Neural progenitor cell (in vitro differentiated cells): ENCODE measurements at regions not wholly inside any gene's neighbourhood (a gene's known extent, or its start where the extent isn't known, plus 50 kb on each side); places are given as distances from the start of the nearest gene placed in this dataset.
"Not testable (repeated sequence)": the region's sequence is repeated elsewhere in the genome, so short reads cannot be mapped to it uniquely, and the experiment has no call there.

ENCODE experiments used
- DNase-seq: peaks from one replicate; pipeline ENCODE4 v3.0.0-alpha.2; 2016; ENCODE audit warnings: low spot score
- H2AFZ ChIP-seq: fragments of 200-600 bp; sonication (generic); replicated peaks from 2 replicates; pipeline ENCODE4 v1.6.1; 2016; ENCODE audit warnings: antibody characterized with exemption
- H3F3A ChIP-seq: fragments of 200-600 bp; sonication (generic); 2 replicates; pipeline ENCODE4 v1.6.1; 2016; ENCODE audit warnings: antibody characterized with exemption, low read depth
- H3K27ac ChIP-seq: fragments of 200-600 bp; sonication (generic); 2 replicates; pipeline ENCODE4 v1.5.1; 2016; ENCODE audit warnings: mild to moderate bottlenecking
- H3K27me3 ChIP-seq: fragments of 200-600 bp; sonication (generic); 2 replicates; pipeline ENCODE4 v1.6.1; 2016; ENCODE audit warnings: mild to moderate bottlenecking, moderate library complexity
- H3K36me3 ChIP-seq: fragments of 200-600 bp; sonication (generic); 2 replicates; pipeline ENCODE4 v1.5.1; 2016
- H3K4me1 ChIP-seq: fragments of 200-600 bp; sonication (generic); 2 replicates; pipeline ENCODE4 v1.6.1; 2016; ENCODE audit warnings: mixed run types
- H3K4me2 ChIP-seq: fragments of 200-600 bp; sonication (generic); 2 replicates; pipeline ENCODE4 v1.6.1; 2016
- H3K4me3 ChIP-seq: fragments of 200-600 bp; sonication (generic); 2 replicates; pipeline ENCODE4 v1.5.1; 2016
- H3K79me2 ChIP-seq: fragments of 200-600 bp; sonication (generic); 2 replicates; pipeline ENCODE4 v1.6.1; 2016; ENCODE audit warnings: low read depth
- H3K9ac ChIP-seq: fragments of 200-600 bp; sonication (generic); 2 replicates; pipeline ENCODE4 v1.6.1; 2016
- H3K9me3 ChIP-seq: fragments of 200-600 bp; sonication (generic); 2 replicates; pipeline ENCODE4 v1.5.1; 2016; ENCODE audit warnings: low read depth
- H4K20me1 ChIP-seq: fragments of 200-600 bp; sonication (generic); 2 replicates; pipeline ENCODE4 v1.6.1; 2016; ENCODE audit warnings: low read depth
- H3K27ac Mint-ChIP-seq: 3 replicates; pipeline ENCODE4 v1.8.0; 2021; ENCODE audit warnings: mixed read lengths
- H3K27me3 Mint-ChIP-seq: 2 replicates; pipeline ENCODE4 v1.8.0; 2022; ENCODE audit warnings: low read depth, mild to moderate bottlenecking, inconsistent platforms, moderate library complexity, mixed read lengths; ENCODE audit not compliant: insufficient read depth
- H3K36me3 Mint-ChIP-seq: 3 replicates; pipeline ENCODE4 v1.8.0; 2021; ENCODE audit warnings: mixed read lengths
- H3K4me1 Mint-ChIP-seq: 3 replicates; pipeline ENCODE4 v1.8.0; 2021; ENCODE audit warnings: mixed read lengths
- H3K4me3 Mint-ChIP-seq: 3 replicates; pipeline ENCODE4 v1.8.0; 2021; ENCODE audit warnings: mild to moderate bottlenecking, moderate library complexity, mixed read lengths
- H3K9me3 Mint-ChIP-seq: 3 replicates; pipeline ENCODE4 v1.8.0; 2020; ENCODE audit warnings: mixed read lengths
- CTCF ChIP-seq: fragments of 200-600 bp; sonication (generic); IDR thresholded peaks from 2 replicates; pipeline ENCODE4 v1.5.1; 2017; ENCODE audit warnings: antibody characterized with exemption, mild to moderate bottlenecking
- EZH2 ChIP-seq: fragments of 200-600 bp; sonication (generic); IDR thresholded peaks from 2 replicates; pipeline ENCODE4 v1.6.1; 2017; ENCODE audit warnings: antibody characterized with exemption, mild to moderate bottlenecking, moderate library complexity
- EZH2phosphoT487 ChIP-seq: fragments of 200-600 bp; sonication (generic); IDR thresholded peaks from 2 replicates; pipeline ENCODE4 v1.6.1; 2017; ENCODE audit warnings: antibody characterized with exemption

- H3K36me3 Mint-ChIP-seq, result no peaks in the 10 kb centered on the region
- H3K9ac ChIP-seq, result no peak overlapping the region
- no peak overlapping the region for H3K27ac ChIP-seq
- H3F3A ChIP-seq, result no peaks in the 10 kb centered on the region
- no peaks in the 10 kb centered on the region for H3K27me3 ChIP-seq
- H3K4me3 Mint-ChIP-seq, result no peak overlapping the region
- no peak overlapping the region for H3K4me2 ChIP-seq
- H3K9me3 Mint-ChIP-seq, result peaks cover 10% of the 10 kb centered on the region
- DNase-seq, result no peak
- H3K27me3 Mint-ChIP-seq, result peaks cover 2% of the 10 kb centered on the region
- TF ChIP-seq CTCF (no peak), EZH2 (no peak), EZH2phosphoT487 (no peak)
- H3K4me3 ChIP-seq, result no peak overlapping the region
- H2AFZ ChIP-seq, result no peak overlapping the region
- peaks cover 5% of the 10 kb centered on the region for H3K4me1 Mint-ChIP-seq
- H3K9me3 ChIP-seq, result no peaks in the 10 kb centered on the region
- H3K36me3 ChIP-seq, result no peaks in the 10 kb centered on the region
- H3K27ac Mint-ChIP-seq, result no peak overlapping the region
- no peaks in the 10 kb centered on the region for H4K20me1 ChIP-seq
- no peaks in the 10 kb centered on the region for H3K4me1 ChIP-seq
- H3K79me2 ChIP-seq, result no peaks in the 10 kb centered on the region
Measured at GRCh38 chr4:127406187-127406586, 226.6 kb upstream of the INTU start.

GRCh38 chr4:127407572-127407971 lies 225.2 kb upstream of the INTU start:
- not testable (repeated sequence) for H3K36me3 ChIP-seq, DNase-seq, H3K9ac ChIP-seq, H3K79me2 ChIP-seq, H3K27ac ChIP-seq, H3K4me1 Mint-ChIP-seq, H2AFZ ChIP-seq, H3K27ac Mint-ChIP-seq, H3F3A ChIP-seq, H3K36me3 Mint-ChIP-seq, H3K4me1 ChIP-seq, H3K4me3 Mint-ChIP-seq, H3K4me2 ChIP-seq, H3K27me3 Mint-ChIP-seq, H3K9me3 ChIP-seq, H3K27me3 ChIP-seq, H4K20me1 ChIP-seq, H3K4me3 ChIP-seq
- peaks cover 10% of the 10 kb centered on the region for H3K9me3 Mint-ChIP-seq

GRCh38 chr4:127410201-127410600 lies 222.6 kb upstream of the INTU start:
- Histone ChIP-seq H3F3A (no peaks in the 10 kb centered on the region), H3K4me2 (no peak overlapping the region), H3K9me3 (no peaks in the 10 kb centered on the region), H4K20me1 (no peaks in the 10 kb centered on the region), H2AFZ (no peak overlapping the region), H3K27me3 (no peaks in the 10 kb centered on the region), H3K9ac (no peak overlapping the region), H3K4me3 (no peak overlapping the region), H3K4me1 (no peaks in the 10 kb centered on the region), H3K27ac (no peak overlapping the region), H3K79me2 (no peaks in the 10 kb centered on the region), H3K36me3 (no peaks in the 10 kb centered on the region)
- Mint-ChIP-seq H3K4me3 (no peak overlapping the region), H3K9me3 (peaks cover 10% of the 10 kb centered on the region), H3K36me3 (no peaks in the 10 kb centered on the region), H3K27me3 (peaks cover 2% of the 10 kb centered on the region), H3K4me1 (no peaks in the 10 kb centered on the region), H3K27ac (no peak overlapping the region)
- DNase-seq, result no peak
- TF ChIP-seq EZH2phosphoT487 (no peak), EZH2 (no peak)

DNA sequence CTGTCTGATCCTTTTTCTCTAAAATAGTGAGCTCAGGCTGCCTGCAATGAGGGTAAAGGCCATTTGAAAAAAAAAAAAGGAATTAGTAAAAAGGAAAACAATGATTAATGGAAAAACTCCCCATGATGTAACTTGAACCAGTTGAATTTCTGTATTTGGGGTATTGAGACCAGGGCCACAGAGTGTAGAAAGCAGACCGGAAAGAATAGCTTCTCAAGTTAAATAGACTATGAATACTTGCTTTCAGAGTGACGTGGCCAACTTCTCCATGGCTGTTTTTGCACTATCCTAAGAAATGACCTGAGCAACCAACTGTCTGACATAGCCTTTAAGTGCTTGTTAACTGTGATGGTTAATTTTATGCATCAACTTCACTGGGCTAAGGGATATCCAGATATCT lies 222.1 kb upstream of the INTU start:
- H3K4me1 Mint-ChIP-seq, result no peaks in the 10 kb centered on the region
- no peak overlapping the region for H3K9ac ChIP-seq
- H3K9me3 ChIP-seq, result no peaks in the 10 kb centered on the region
- DNase-seq, result no peak
- H3K27me3 ChIP-seq, result no peaks in the 10 kb centered on the region
- H3K27ac ChIP-seq, result no peak overlapping the region
- no peak overlapping the region for H2AFZ ChIP-seq
- H3K4me1 ChIP-seq, result no peaks in the 10 kb centered on the region
- no peak overlapping the region for H3K4me3 Mint-ChIP-seq
- H3K36me3 ChIP-seq, result no peaks in the 10 kb centered on the region
- no peak overlapping the region for H3K4me2 ChIP-seq
- H3K4me3 ChIP-seq, result no peak overlapping the region
- H3K27ac Mint-ChIP-seq, result no peak overlapping the region
- no peaks in the 10 kb centered on the region for H3F3A ChIP-seq
- no peak for TF ChIP-seq EZH2
- peaks cover 2% of the 10 kb centered on the region for H3K27me3 Mint-ChIP-seq
- H3K36me3 Mint-ChIP-seq, result no peaks in the 10 kb centered on the region
- no peaks in the 10 kb centered on the region for H4K20me1 ChIP-seq
- peaks cover 10% of the 10 kb centered on the region for H3K9me3 Mint-ChIP-seq
- no peaks in the 10 kb centered on the region for H3K79me2 ChIP-seq

DNA sequence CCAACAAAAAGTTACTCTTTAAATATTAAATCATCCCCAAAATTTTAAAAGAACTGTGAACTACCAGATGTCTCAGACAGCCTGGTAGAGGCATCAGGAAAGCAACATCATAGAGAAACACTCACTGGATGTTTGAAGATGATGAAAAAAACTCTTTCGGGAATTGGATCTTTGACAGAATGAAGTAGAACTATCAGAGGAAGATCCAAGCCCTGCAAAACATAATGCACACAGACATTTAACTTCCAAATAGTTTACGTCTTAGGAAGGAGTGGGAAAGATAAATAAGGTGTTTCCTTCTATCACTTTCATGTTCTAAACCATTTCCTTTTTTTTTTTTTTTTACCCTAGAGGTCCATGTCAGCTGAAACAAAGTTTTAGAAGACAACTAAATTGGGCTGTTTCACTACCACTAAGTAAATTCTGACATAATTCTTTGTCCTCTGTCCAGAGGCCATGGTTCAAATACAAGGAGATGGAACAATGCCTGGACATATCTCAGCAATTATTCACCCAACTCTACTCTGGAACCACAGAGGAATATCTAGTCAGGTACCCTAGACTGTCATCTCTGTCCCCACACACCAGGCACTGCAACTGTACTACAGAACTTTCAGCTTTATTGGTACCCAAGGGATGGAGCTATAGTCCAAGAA lies 217.7 kb upstream of the INTU start:
- H3K4me3 Mint-ChIP-seq, result no peak overlapping the region
- Histone ChIP-seq H2AFZ (no peak overlapping the region), H3K4me2 (no peak overlapping the region), H3K9me3 (no peaks in the 10 kb centered on the region), H3F3A (no peaks in the 10 kb centered on the region), H3K4me3 (no peak overlapping the region), H3K4me1 (peaks cover 4% of the 10 kb centered on the region), H3K27me3 (no peaks in the 10 kb centered on the region), H3K36me3 (no peaks in the 10 kb centered on the region), H4K20me1 (no peaks in the 10 kb centered on the region), H3K79me2 (no peaks in the 10 kb centered on the region), H3K27ac (no peak overlapping the region), H3K9ac (no peak overlapping the region)
- TF ChIP-seq EZH2 (no peak), CTCF (no peak), EZH2phosphoT487 (no peak)
- peaks cover 2% of the 10 kb centered on the region for H3K27me3 Mint-ChIP-seq
- DNase-seq, result no peak
- H3K36me3 Mint-ChIP-seq, result no peaks in the 10 kb centered on the region
- no peaks in the 10 kb centered on the region for H3K9me3 Mint-ChIP-seq
- peaks cover 9% of the 10 kb centered on the region for H3K4me1 Mint-ChIP-seq
- no peak overlapping the region for H3K27ac Mint-ChIP-seq
